KMS-11 (cell line): ENCODE measurements at regions not wholly inside any gene's neighbourhood (a gene's known extent, or its start where the extent isn't known, plus 50 kb on each side); places are given as distances from the start of the nearest gene placed in this dataset.
"Not testable (repeated sequence)": the region's sequence is repeated elsewhere in the genome, so short reads cannot be mapped to it uniquely, and the experiment has no call there.

Source experiments
- H2AFZ ChIP-seq: fragments of 200-600 bp; sonication (generic); 2 replicates; pipeline ENCODE4 v1.6.1; 2016; ENCODE audit warnings: antibody characterized with exemption, mixed run types, low read depth
- H3K27ac ChIP-seq: fragments of 200-600 bp; sonication (generic); 2 replicates; pipeline ENCODE4 v1.6.1; 2016; ENCODE audit warnings: mild to moderate bottlenecking, mixed run types
- H3K27me3 ChIP-seq: fragments of 200-600 bp; sonication (generic); 2 replicates; pipeline ENCODE4 v1.6.1; 2017; ENCODE audit warnings: mild to moderate bottlenecking, low read depth, mixed run types, moderate library complexity; ENCODE audit not compliant: insufficient read depth
- H3K36me3 ChIP-seq: fragments of 200-600 bp; sonication (generic); 2 replicates; pipeline ENCODE4 v1.6.1; 2017; ENCODE audit warnings: mild to moderate bottlenecking, mixed run types; ENCODE audit not compliant: insufficient read depth
- H3K4me1 ChIP-seq: fragments of 200-600 bp; sonication (generic); 2 replicates; pipeline ENCODE4 v1.6.1; 2016; ENCODE audit warnings: mild to moderate bottlenecking, low read depth, mixed run types; ENCODE audit not compliant: poor library complexity, severe bottlenecking
- H3K4me2 ChIP-seq: fragments of 200-600 bp; sonication (generic); 2 replicates; pipeline ENCODE4 v1.7.0; 2016; ENCODE audit warnings: mild to moderate bottlenecking, mixed run types
- H3K4me3 ChIP-seq: fragments of 200-600 bp; sonication (generic); IDR thresholded peaks from 2 replicates; pipeline ENCODE4 v1.6.1; 2017; ENCODE audit warnings: low read depth, low read length, mixed read lengths; ENCODE audit not compliant: insufficient read depth
- H3K79me2 ChIP-seq: fragments of 200-600 bp; sonication (generic); 2 replicates; pipeline ENCODE4 v1.6.1; 2016; ENCODE audit warnings: low read depth, mixed run types; ENCODE audit not compliant: insufficient read depth
- H3K9ac ChIP-seq: fragments of 200-600 bp; sonication (generic); 2 replicates; pipeline ENCODE4 v1.6.1; 2016; ENCODE audit warnings: mild to moderate bottlenecking, mixed run types
- H4K20me1 ChIP-seq: fragments of 200-600 bp; sonication (generic); 2 replicates; pipeline ENCODE4 v1.6.1; 2016; ENCODE audit warnings: mild to moderate bottlenecking, mixed run types; ENCODE audit not compliant: insufficient read depth
- TF ChIP-seq, protein P1 (sequence below): fragments of 200-600 bp; sonication (generic); conservative IDR thresholded peaks from 2 replicates; pipeline ENCODE4 v1.6.1; 2017; ENCODE audit warnings: low read depth, mild to moderate bottlenecking, antibody characterized with exemption, low read length, moderate library complexity, mixed read lengths

DNA sequence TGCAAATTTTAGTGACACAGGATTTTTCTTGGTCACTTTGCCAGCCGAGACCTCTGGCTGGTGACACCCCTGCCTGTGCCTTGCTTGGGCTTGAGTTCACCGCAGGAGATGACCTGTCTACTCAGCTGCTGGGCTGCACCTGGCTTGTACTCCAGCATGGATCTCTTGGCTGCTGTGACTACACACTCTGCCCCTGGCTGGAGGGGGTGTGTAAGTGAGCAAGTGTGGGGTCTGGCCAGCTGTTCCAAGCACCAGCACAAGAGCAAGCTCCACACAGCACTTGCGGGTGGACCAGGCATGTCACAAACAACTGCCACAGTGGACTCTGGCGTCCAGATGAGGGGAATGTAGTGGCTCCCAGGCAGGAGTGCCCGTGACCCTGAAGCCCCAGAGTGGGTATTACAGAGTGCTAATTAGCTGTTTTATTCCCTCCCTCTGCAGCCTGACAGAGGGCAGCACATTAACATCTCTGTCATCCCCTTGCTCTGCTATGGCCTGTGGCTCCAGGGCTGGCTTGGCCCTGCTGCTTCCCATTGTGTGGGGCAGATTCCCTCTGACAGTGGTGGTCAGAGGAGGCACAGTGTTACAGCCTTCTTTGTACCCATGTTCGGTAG lies 1387.2 kb downstream of the OLFM4 start:
- no peak overlapping the region for H3K9ac ChIP-seq
- TF ChIP-seq, protein P1, sequence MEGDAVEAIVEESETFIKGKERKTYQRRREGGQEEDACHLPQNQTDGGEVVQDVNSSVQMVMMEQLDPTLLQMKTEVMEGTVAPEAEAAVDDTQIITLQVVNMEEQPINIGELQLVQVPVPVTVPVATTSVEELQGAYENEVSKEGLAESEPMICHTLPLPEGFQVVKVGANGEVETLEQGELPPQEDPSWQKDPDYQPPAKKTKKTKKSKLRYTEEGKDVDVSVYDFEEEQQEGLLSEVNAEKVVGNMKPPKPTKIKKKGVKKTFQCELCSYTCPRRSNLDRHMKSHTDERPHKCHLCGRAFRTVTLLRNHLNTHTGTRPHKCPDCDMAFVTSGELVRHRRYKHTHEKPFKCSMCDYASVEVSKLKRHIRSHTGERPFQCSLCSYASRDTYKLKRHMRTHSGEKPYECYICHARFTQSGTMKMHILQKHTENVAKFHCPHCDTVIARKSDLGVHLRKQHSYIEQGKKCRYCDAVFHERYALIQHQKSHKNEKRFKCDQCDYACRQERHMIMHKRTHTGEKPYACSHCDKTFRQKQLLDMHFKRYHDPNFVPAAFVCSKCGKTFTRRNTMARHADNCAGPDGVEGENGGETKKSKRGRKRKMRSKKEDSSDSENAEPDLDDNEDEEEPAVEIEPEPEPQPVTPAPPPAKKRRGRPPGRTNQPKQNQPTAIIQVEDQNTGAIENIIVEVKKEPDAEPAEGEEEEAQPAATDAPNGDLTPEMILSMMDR: no peak
- no peaks in the 10 kb centered on the region for H4K20me1 ChIP-seq
- H2AFZ ChIP-seq: no peak overlapping the region
- no peak overlapping the region for H3K27ac ChIP-seq
- H3K36me3 ChIP-seq: no peaks in the 10 kb centered on the region
- H3K27me3 ChIP-seq: no peaks in the 10 kb centered on the region
- no peak overlapping the region for H3K4me2 ChIP-seq
- H3K4me3 ChIP-seq: no peak overlapping the region
- H3K4me1 ChIP-seq: no peaks in the 10 kb centered on the region
- no peaks in the 10 kb centered on the region for H3K79me2 ChIP-seq

DNA sequence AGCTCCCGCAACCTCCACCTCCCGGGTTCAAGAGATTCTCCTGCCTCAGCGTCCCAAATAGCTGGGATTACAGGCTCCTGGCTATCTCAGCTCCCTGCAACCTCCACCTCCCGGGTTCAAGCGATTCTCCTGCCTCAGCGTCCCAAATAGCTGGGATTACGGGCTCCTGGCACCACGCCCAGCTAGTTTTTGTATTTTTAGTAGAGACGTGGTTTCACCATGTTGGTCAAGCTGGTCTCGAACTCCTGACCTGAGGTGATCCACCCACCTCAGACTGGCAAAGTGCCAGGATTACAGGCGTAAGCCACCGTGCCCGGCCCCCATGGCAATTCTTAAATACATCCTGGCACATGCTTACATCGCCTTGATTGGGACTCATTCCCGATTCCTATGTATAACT lies 1394.3 kb downstream of the OLFM4 start:
- H3K27ac ChIP-seq, H2AFZ ChIP-seq, H3K4me2 ChIP-seq, H3K36me3 ChIP-seq, H3K4me3 ChIP-seq, H3K4me1 ChIP-seq, H3K27me3 ChIP-seq, H3K9ac ChIP-seq, H3K79me2 ChIP-seq, H4K20me1 ChIP-seq: not testable (repeated sequence)

DNA sequence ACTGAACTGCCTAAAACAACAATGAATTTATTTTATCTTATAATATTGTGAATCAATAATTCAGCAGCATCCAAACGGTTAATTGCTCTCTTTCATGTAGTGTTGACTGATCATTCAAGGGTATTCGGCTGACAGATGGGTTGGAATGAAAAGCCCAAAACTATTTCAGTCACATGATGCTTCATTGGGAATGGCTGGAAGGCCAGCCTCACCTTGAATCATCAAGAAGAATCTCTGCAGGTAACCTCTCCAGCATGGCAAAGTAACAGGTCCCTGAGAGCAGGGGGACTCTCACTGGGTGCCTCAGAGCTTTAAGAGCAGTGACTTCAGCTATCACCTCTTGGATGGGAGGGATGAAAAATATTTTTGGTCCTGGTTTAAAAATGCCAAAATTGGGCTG lies 1395.7 kb downstream of the OLFM4 start:
- no peaks in the 10 kb centered on the region for H3K36me3 ChIP-seq
- H4K20me1 ChIP-seq: no peaks in the 10 kb centered on the region
- no peaks in the 10 kb centered on the region for H3K79me2 ChIP-seq
- H3K27ac ChIP-seq: no peak overlapping the region
- H2AFZ ChIP-seq: no peak overlapping the region
- H3K27me3 ChIP-seq: no peaks in the 10 kb centered on the region
- TF ChIP-seq, protein P1: no peak
- no peak overlapping the region for H3K4me2 ChIP-seq
- no peak overlapping the region for H3K4me3 ChIP-seq
- H3K9ac ChIP-seq: no peak overlapping the region
- no peaks in the 10 kb centered on the region for H3K4me1 ChIP-seq

DNA sequence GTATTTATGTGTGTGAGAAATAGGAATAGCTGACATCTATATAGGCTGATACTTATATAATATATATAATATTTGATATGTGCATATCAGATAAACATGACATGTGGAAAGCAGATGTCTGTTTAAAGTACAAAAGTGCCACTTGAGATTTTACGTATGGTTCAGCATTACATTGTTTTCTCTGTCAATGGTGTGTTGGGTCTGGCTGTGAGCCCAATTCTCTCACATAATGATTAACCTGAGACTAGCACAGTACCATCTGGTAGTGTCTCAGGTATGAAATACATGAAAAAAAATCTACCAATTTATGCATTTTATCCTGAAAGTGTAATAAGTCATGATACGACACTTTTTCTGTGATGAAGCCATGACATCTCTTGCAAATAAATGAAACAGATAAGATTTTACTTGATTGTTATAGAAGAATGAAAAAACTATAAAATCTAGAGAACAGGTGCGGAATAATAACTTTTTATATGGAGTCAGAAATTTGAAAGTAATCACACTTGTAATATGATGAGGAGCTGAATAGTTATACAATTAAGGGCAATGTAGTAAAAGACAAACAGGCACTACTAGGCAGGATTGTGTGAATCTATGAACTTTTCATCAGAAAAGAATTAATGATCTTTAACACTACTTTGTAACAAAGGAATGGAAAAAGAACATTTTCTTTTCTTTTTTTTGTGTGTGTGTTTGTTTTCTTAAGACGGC lies 1405.0 kb downstream of the OLFM4 start:
- Histone ChIP-seq H3K4me2 (no peak overlapping the region), H4K20me1 (no peaks in the 10 kb centered on the region), H3K79me2 (no peaks in the 10 kb centered on the region), H3K9ac (no peak overlapping the region), H3K27ac (no peak overlapping the region), H3K27me3 (no peaks in the 10 kb centered on the region), H3K4me1 (no peaks in the 10 kb centered on the region), H3K4me3 (no peak overlapping the region), H2AFZ (no peak overlapping the region), H3K36me3 (no peaks in the 10 kb centered on the region)
- TF ChIP-seq, protein P1: no peak

DNA sequence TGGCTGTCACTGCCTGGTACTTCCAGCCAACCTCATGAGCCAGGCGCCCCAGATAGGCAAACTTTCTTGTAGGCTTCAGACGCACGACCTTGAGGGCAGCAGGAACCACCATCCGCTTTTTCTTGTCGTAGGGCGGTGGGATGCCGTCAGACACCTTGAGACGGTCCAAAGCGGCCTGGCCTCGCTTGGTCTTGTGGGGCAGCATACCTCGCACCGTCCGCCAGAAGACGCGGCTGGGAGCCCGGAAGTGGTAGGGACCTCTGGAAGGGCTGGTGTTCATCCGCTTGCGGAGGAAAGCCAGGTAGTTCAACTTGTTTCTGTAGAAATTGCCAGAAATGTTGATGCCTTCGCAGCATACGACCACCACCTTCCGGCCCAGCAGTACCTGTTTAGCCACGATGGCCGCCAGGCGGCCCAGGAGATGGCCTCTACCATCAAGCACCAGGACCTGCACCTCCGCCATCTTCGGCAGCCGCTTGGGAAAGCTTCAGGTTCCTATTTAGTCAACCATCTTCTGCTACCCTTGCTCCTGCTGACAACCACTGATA lies 1412.3 kb downstream of the OLFM4 start:
- not testable (repeated sequence) for H3K4me1 ChIP-seq, H3K27ac ChIP-seq, H4K20me1 ChIP-seq, H2AFZ ChIP-seq, H3K4me3 ChIP-seq, H3K4me2 ChIP-seq, H3K27me3 ChIP-seq, H3K79me2 ChIP-seq, H3K9ac ChIP-seq, H3K36me3 ChIP-seq
